PC-3 (cell line): ENCODE measurements at regions not wholly inside any gene's neighbourhood (a gene's known extent, or its start where the extent isn't known, plus 50 kb on each side); places are given as distances from the start of the nearest gene placed in this dataset.

ENCODE experiments used
- ATAC-seq: fragments of 200-7000 bp; cut with Tn5 transposase; 2 replicates; pipeline ENCODE4 v1.9.1; 2020; ENCODE audit warnings: mild to moderate bottlenecking, moderate library complexity
- BruUV-seq: library from RNA; stranded (reverse); fragments of 400-500 nt; replicated peaks from 2 replicates; lab custom pipeline; 2021; lab: Mats Ljungman, UMichigan
- CTCF ChIA-PET: fragments of 300-600 bp; sonication (Branson Sonifier 250); formaldehyde crosslinking; loops from one replicate; lab custom pipeline; 2022; ENCODE audit warnings: antibody characterized with exemption; lab: Charles Lee
- POLR2A ChIA-PET: fragments of 300-600 bp; sonication (Branson Sonifier 250); formaldehyde crosslinking; loops from one replicate; lab custom pipeline; 2022; ENCODE audit warnings: antibody characterized with exemption; ENCODE audit not compliant: unreplicated experiment; lab: Charles Lee
- DNase-seq: peaks from one replicate; pipeline ENCODE4 v3.0.0-alpha.2; 2015
- H2AFZ ChIP-seq: fragments of 300-600 bp; sonication (generic); 2 replicates; pipeline ENCODE4 v1.6.0; 2016; ENCODE audit warnings: antibody characterized with exemption, low read length
- H3F3A ChIP-seq: fragments of 300-600 bp; sonication (generic); one replicate; pipeline ENCODE4 v1.6.0; 2017; ENCODE audit warnings: antibody characterized with exemption, low read length, control low read depth, mild to moderate bottlenecking; ENCODE audit not compliant: unreplicated experiment
- H3K27ac ChIP-seq: fragments of 300-600 bp; sonication (generic); 2 replicates; pipeline ENCODE4 v1.5.1; 2016; ENCODE audit warnings: mild to moderate bottlenecking, low read length
- H3K27me3 ChIP-seq: fragments of 300-600 bp; sonication (generic); 2 replicates; pipeline ENCODE4 v1.6.1; 2016; ENCODE audit warnings: low read length, mixed read lengths
- H3K36me3 ChIP-seq: fragments of 300-600 bp; sonication (generic); 2 replicates; pipeline ENCODE4 v1.6.1; 2016; ENCODE audit warnings: low read depth, mixed run types, low read length, mixed read lengths
- H3K4me1 ChIP-seq: fragments of 300-600 bp; sonication (generic); 2 replicates; pipeline ENCODE4 v1.5.1; 2016; ENCODE audit warnings: low read length; ENCODE audit not compliant: insufficient read depth
- H3K4me2 ChIP-seq: fragments of 300-600 bp; sonication (generic); 2 replicates; pipeline ENCODE4 v1.6.0; 2016; ENCODE audit warnings: low read length
- H3K4me3 ChIP-seq: fragments of 300-600 bp; sonication (generic); 2 replicates; pipeline ENCODE4 v1.5.1; 2016; ENCODE audit warnings: mild to moderate bottlenecking, low read length, mixed read lengths
- H3K79me2 ChIP-seq: fragments of 300-600 bp; sonication (generic); 2 replicates; pipeline ENCODE4 v1.6.1; 2017; ENCODE audit warnings: low read length, mixed read lengths
- H3K9ac ChIP-seq: fragments of 300-600 bp; sonication (generic); 2 replicates; pipeline ENCODE4 v1.6.0; 2016; ENCODE audit warnings: mild to moderate bottlenecking, low read length
- H3K9me2 ChIP-seq: fragments of 300-600 bp; sonication (generic); replicated peaks from 2 replicates; pipeline ENCODE4 v1.6.1; 2016; ENCODE audit warnings: mixed run types, low read length, mixed read lengths
- H3K9me3 ChIP-seq: fragments of 300-600 bp; sonication (generic); 2 replicates; pipeline ENCODE4 v1.6.1; 2016; ENCODE audit warnings: low read length, mixed read lengths
- H4K20me1 ChIP-seq: fragments of 300-600 bp; sonication (generic); 2 replicates; pipeline ENCODE4 v1.6.1; 2016; ENCODE audit warnings: low read length, mixed read lengths
- CTCF ChIP-seq: fragments of 300-600 bp; sonication (generic); conservative IDR thresholded peaks from 2 replicates; pipeline ENCODE4 v1.5.1; 2017; ENCODE audit warnings: antibody characterized with exemption, low read depth, mild to moderate bottlenecking, low read length
- EZH2 ChIP-seq: fragments of 300-600 bp; sonication (generic); IDR thresholded peaks from one replicate; pipeline ENCODE4 v1.6.1; 2017; ENCODE audit warnings: antibody characterized with exemption, mild to moderate bottlenecking, low read length; ENCODE audit not compliant: unreplicated experiment
- EZH2phosphoT487 ChIP-seq: fragments of 300-600 bp; sonication (generic); IDR thresholded peaks from 2 replicates; pipeline ENCODE4 v1.6.1; 2018; ENCODE audit warnings: mild to moderate bottlenecking, antibody characterized with exemption, low read length, borderline replicate concordance
- intact Hi-C: fragments of 100-400 bp; cut with micrococcal nuclease; formaldehyde crosslinking; loops from 2 replicates; pipeline ENCODE4 v1.9.0; 2023

GRCh38 chr1:81703391-81703755, 97.4 kb upstream of the ADGRL2 start:
- peak overlapping the region; percentile 85 for H3K9ac ChIP-seq
- TF ChIP-seq EZH2 (no peak), EZH2phosphoT487 (no peak), CTCF (no peak)
- ATAC-seq (peak; percentile 80), DNase-seq (peak; percentile 81)
- no peak overlapping the region for H2AFZ ChIP-seq
- peak overlapping the region; percentile 50 for H3K4me3 ChIP-seq
- H4K20me1 ChIP-seq: no peaks in the 10 kb centered on the region
- no peaks in the 10 kb centered on the region for H3K36me3 ChIP-seq
- peak overlapping the region; percentile 80 for H3K4me2 ChIP-seq
- no peaks in the 10 kb centered on the region for H3K9me3 ChIP-seq
- no peaks in the 10 kb centered on the region for H3K79me2 ChIP-seq
- H3K9me2 ChIP-seq: no peaks in the 10 kb centered on the region
- intact Hi-C loops: loop anchor here (2.0 kb wide), 2 partner anchors 13 to 23 kb away; no protein-coding TSS in a partner anchor
- BruUV-seq: no TSS peak
- peak overlapping the region; percentile 97 for H3K27ac ChIP-seq
- H3F3A ChIP-seq: peaks cover 9% of the 10 kb centered on the region
- ChIA-PET POLR2A (interaction anchor here (0.6 kb wide), 1 partner anchor 22 kb away, joined by 3 read pairs; no protein-coding TSS in a partner anchor), CTCF (interaction anchor here (1.8 kb wide), 1 partner anchor 33 kb away, joined by 4 read pairs; no protein-coding TSS in a partner anchor)
- peaks cover 74% of the 10 kb centered on the region for H3K4me1 ChIP-seq
- H3K27me3 ChIP-seq: no peaks in the 10 kb centered on the region

GRCh38 chr1:81702903-81703302, 97.8 kb upstream of the ADGRL2 start:
- H3K79me2 ChIP-seq: no peaks in the 10 kb centered on the region
- peak overlapping the region; percentile 50 for H3K4me3 ChIP-seq
- peaks cover 73% of the 10 kb centered on the region for H3K4me1 ChIP-seq
- H3K9me2 ChIP-seq: no peaks in the 10 kb centered on the region
- ATAC-seq (peak; percentile 80), DNase-seq (peak; percentile 94)
- H3K9me3 ChIP-seq: no peaks in the 10 kb centered on the region
- no peaks in the 10 kb centered on the region for H4K20me1 ChIP-seq
- no peaks in the 10 kb centered on the region for H3K36me3 ChIP-seq
- no peak overlapping the region for H2AFZ ChIP-seq
- peak overlapping the region; percentile 97 for H3K27ac ChIP-seq
- peak overlapping the region; percentile 85 for H3K9ac ChIP-seq
- H3K4me2 ChIP-seq: peak overlapping the region; percentile 80
- H3K27me3 ChIP-seq: no peaks in the 10 kb centered on the region
- intact Hi-C loops: loop anchor here (2.0 kb wide), 2 partner anchors 14 to 22 kb away; no protein-coding TSS in a partner anchor
- TF ChIP-seq CTCF (no peak), EZH2phosphoT487 (no peak), EZH2 (no peak)
- ChIA-PET POLR2A (no interaction called here), CTCF (interaction anchor here (1.8 kb wide), 1 partner anchor 33 kb away, joined by 4 read pairs; no protein-coding TSS in a partner anchor)
- BruUV-seq: no TSS peak
- peaks cover 9% of the 10 kb centered on the region for H3F3A ChIP-seq

- no peaks in the 10 kb centered on the region for H3K79me2 ChIP-seq
- peaks cover 9% of the 10 kb centered on the region for H3F3A ChIP-seq
- H3K36me3 ChIP-seq: no peaks in the 10 kb centered on the region
- H3K9ac ChIP-seq: peak overlapping the region; percentile 85
- no peak overlapping the region for H3K4me3 ChIP-seq
- H3K4me2 ChIP-seq: peak overlapping the region; percentile 37
- ChIA-PET POLR2A (no interaction called here), CTCF (interaction anchor here (1.8 kb wide), 1 partner anchor 32 kb away, joined by 4 read pairs; no protein-coding TSS in a partner anchor)
- TF ChIP-seq EZH2phosphoT487 (no peak), EZH2 (no peak), CTCF (no peak)
- H3K9me3 ChIP-seq: no peaks in the 10 kb centered on the region
- peaks cover 66% of the 10 kb centered on the region for H3K4me1 ChIP-seq
- no peak overlapping the region for H2AFZ ChIP-seq
- H3K27ac ChIP-seq: peak overlapping the region; percentile 97
- BruUV-seq: no TSS peak
- no peak for ATAC-seq
- H4K20me1 ChIP-seq: no peaks in the 10 kb centered on the region
- no peaks in the 10 kb centered on the region for H3K27me3 ChIP-seq
- no peak for DNase-seq
- no peaks in the 10 kb centered on the region for H3K9me2 ChIP-seq
- intact Hi-C loops: loop anchor here (2.0 kb wide), 2 partner anchors 15 to 21 kb away; no protein-coding TSS in a partner anchor
Measured at GRCh38 chr1:81702079-81702715, 98.5 kb upstream of the ADGRL2 start.
